ENCODE measurements at regions not wholly inside any gene's neighbourhood (a gene's known extent, or its start where the extent isn't known, plus 50 kb on each side); places are given as distances from the start of the nearest gene placed in this dataset.

- TF ChIP-seq POLR2AphosphoS5 (IDR thresholded peaks at IDR 0.05; ENCODE audit: low read depth, low read length) = no peak
- TF ChIP-seq TAF1 (IDR thresholded peaks at IDR 0.05; ENCODE audit: borderline replicate concordance, insufficient read depth, low read length) = no peak
Observed at GRCh38 chr1:29556657-29557056, 320.3 kb downstream of the PTPRU start.

Measured in PFSK-1 (cell line).